Transverse colon (tissue), 4 donors: ENCODE measurements at regions not wholly inside any gene's neighbourhood (a gene's known extent, or its start where the extent isn't known, plus 50 kb on each side); places are given as distances from the start of the nearest gene placed in this dataset.

Source experiments
- EP300 ChIP-seq: sonication (generic); formaldehyde crosslinking; IDR thresholded peaks from one replicate; pipeline ENCODE4 v1.6.1; 2017; ENCODE audit warnings: antibody characterized with exemption, low read depth
- POLR2A ChIP-seq: fragments of 450-650 bp; IDR thresholded peaks from one replicate; pipeline ENCODE4 v1.6.1; 2016; ENCODE audit warnings: antibody characterized with exemption, mild to moderate bottlenecking, moderate library complexity
- POLR2AphosphoS5 ChIP-seq, 3 donors: sonication (generic); formaldehyde crosslinking; IDR thresholded peaks; one replicate each; pipeline ENCODE4 v1.6.1; 2016; ENCODE audit warnings: antibody characterized with exemption in 3 of 3
- TF ChIP-seq, protein P1 (sequence below), 5 experiments: fragments of 200-600 bp in 3 of 5; fragments of 450-650 bp in 2 of 5; sonication (generic) in 3 of 5; IDR thresholded peaks; 1 replicate in 2 of 5; 2 replicates in 3 of 5; pipeline ENCODE4 v1.5.1; 2016 to 2017; ENCODE audit warnings: antibody characterized with exemption in 5 of 5, inconsistent platforms in 3 of 5, mild to moderate bottlenecking in 2 of 5, moderate library complexity in 1 of 5

DNA sequence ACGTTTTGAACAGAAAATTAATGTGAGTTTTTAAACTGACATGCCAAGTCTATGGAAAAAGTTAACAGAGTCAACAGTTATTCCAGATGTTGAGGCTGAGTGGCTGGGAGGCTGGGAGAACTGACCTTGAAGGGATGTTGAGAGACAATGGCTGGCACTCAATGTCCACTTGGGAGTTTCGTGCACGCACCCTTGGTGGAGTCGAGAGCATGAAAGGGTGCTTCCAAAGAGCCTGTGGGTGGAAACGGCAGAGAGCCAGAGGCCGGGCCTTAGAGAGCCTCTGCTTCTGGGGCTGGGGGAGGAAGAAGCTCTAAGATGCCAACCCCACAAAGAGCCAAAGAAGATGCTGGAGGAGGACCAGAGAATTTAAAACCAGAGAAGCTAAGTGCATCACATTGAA lies 63.4 kb upstream of the L3MBTL4 start:
- TF ChIP-seq, protein P1, sequence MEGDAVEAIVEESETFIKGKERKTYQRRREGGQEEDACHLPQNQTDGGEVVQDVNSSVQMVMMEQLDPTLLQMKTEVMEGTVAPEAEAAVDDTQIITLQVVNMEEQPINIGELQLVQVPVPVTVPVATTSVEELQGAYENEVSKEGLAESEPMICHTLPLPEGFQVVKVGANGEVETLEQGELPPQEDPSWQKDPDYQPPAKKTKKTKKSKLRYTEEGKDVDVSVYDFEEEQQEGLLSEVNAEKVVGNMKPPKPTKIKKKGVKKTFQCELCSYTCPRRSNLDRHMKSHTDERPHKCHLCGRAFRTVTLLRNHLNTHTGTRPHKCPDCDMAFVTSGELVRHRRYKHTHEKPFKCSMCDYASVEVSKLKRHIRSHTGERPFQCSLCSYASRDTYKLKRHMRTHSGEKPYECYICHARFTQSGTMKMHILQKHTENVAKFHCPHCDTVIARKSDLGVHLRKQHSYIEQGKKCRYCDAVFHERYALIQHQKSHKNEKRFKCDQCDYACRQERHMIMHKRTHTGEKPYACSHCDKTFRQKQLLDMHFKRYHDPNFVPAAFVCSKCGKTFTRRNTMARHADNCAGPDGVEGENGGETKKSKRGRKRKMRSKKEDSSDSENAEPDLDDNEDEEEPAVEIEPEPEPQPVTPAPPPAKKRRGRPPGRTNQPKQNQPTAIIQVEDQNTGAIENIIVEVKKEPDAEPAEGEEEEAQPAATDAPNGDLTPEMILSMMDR (IDR thresholded peaks at IDR 0.05) = no peak
- TF ChIP-seq EP300 (no peak), POLR2A (no peak), POLR2AphosphoS5 (IDR thresholded peaks at IDR 0.05) (no peak)
